Thymus (tissue), 11 donors: ENCODE measurements at regions not wholly inside any gene's neighbourhood (a gene's known extent, or its start where the extent isn't known, plus 50 kb on each side); places are given as distances from the start of the nearest gene placed in this dataset.

ENCODE experiments used
- DNase-seq, 9 donors: peaks; one replicate each; pipeline ENCODE4 v3.0.0-alpha.2; 2013; ENCODE audit warnings: low spot score in 9 of 9, low read depth in 6 of 9, missing footprints in 1 of 9
- H3K27ac ChIP-seq, 2 donors: one replicate each; pipeline ENCODE4 v1.5.1; 2013; ENCODE audit warnings: control low read depth in 1 of 2, low read depth in 1 of 2, low read length in 1 of 2, mild to moderate bottlenecking in 1 of 2, moderate library complexity in 1 of 2
- H3K27me3 ChIP-seq, 2 donors: one replicate each; pipeline ENCODE4 v1.5.1; 2013; ENCODE audit warnings: low read length in 1 of 2; ENCODE audit not compliant: control insufficient read depth in 2 of 2, insufficient read depth in 1 of 2
- H3K36me3 ChIP-seq, 2 donors: one replicate each; pipeline ENCODE4 v1.5.1; 2013; ENCODE audit warnings: low read length in 1 of 2, mild to moderate bottlenecking in 1 of 2, moderate library complexity in 1 of 2; ENCODE audit not compliant: control insufficient read depth in 2 of 2, insufficient read depth in 2 of 2
- H3K4me1 ChIP-seq, 2 donors: one replicate each; pipeline ENCODE4 v1.5.1; 2013; ENCODE audit warnings: low read length in 2 of 2; ENCODE audit not compliant: control insufficient read depth in 2 of 2, insufficient read depth in 2 of 2
- H3K4me3 ChIP-seq, 2 donors: one replicate each; pipeline ENCODE4 v1.5.1; 2013; ENCODE audit warnings: low read length in 2 of 2, control low read depth in 1 of 2, mild to moderate bottlenecking in 1 of 2
- H3K9me3 ChIP-seq, 2 donors: one replicate each; pipeline ENCODE4 v1.5.1; 2013; ENCODE audit warnings: low read length in 1 of 2, mild to moderate bottlenecking in 1 of 2; ENCODE audit not compliant: control insufficient read depth in 2 of 2, insufficient read depth in 1 of 2
- WGBS: extraction: QIAGEN DNeasy Blood & Tissue Kit; methylation state at CpG from one replicate; pipeline ENCODE4 v1.1.7; 2013; 5-methylcytosine and 5-hydroxymethylcytosine counted together
- donor health status: healthy.

DNA sequence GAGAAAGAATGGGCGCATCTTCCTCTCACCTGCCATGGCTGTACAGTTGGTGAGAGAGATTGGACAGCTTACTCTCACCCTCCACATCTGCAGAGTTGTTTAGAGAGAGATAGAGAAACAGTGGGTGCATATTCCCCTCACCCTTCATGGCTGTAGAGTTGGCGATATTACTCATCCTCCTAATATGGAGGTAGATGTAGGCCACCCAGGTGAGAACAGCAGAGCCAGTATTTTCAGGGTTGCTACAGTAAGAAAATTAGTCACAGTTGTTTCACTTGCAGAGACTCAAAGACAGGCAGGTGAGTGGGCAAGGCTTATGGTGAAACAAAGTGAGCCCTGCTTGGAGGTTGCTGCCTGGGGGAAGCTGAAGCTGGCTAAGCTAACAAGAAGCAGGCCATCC lies 65.0 kb upstream of the PFKP start:
- Histone ChIP-seq H3K36me3 (no peaks in the 10 kb centered on the region), H3K4me3 (no peak overlapping the region), H3K27ac (no peak overlapping the region), H3K27me3 (no peaks in the 10 kb centered on the region), H3K9me3 (no peaks in the 10 kb centered on the region), H3K4me1 (no peaks in the 10 kb centered on the region)
- 98% methylated on average over 2 of the region's 2 CpGs for WGBS
- DNase-seq: no peak

DNA sequence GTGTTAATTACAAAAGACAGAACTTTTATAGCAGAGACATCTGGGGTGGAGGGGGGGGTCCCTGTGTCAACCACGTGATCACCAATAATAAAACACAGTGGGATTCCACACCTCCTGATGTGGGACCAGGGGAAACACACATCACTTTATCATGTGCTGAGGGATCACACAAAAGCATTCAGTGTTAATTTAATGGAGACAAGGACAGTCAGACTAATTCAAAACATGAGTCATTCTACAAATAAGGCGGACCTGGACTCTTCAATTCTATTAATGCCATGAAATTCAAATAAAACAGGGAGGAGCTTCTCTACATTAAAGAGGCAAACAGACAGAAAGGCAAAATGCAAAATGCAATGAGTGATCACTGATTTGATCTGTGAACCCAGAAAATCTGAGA lies 67.3 kb upstream of the PFKP start:
- Histone ChIP-seq H3K4me3 (no peak overlapping the region), H3K36me3 (no peaks in the 10 kb centered on the region), H3K27me3 (no peaks in the 10 kb centered on the region), H3K27ac (no peak overlapping the region), H3K9me3 (no peaks in the 10 kb centered on the region), H3K4me1 (no peaks in the 10 kb centered on the region)
- WGBS: 80% methylated on average over 2 of the region's 2 CpGs
- DNase-seq: no peak

DNA sequence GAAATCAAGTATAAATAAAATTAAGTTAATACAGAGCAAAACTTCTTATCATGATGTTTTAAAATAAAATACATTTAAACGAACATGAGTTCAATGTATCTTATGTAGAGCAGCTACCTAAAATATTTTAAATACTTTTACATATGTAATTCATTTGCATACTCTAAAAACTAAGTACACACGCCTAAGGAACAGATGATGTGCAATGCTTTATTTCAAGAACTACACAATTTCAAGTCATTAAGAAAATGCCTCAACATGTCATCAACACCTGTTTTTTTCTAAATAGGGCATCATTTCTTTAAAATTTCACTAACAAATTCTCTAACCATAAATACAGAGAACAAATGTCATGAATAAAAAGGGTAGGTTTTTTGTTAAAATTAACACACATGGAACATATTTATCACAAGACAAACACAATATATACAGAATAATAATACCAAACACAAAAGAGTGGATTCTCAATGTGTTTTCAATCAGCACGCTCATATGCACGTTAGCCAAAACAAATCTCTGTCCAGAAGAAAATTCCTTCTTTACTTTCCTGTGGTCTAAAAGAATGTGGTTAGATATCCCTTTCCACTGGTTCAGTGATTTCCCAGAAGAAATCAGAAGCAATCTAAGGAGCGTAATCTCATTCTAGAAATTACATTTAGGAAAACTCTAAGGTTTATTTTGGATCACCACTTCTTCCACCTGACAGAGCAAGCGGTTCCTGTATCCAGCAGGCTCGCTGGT lies 73.0 kb upstream of the PFKP start:
- H3K27ac ChIP-seq: no peak overlapping the region
- peaks cover 0 to 4% of the 10 kb centered on the region in 2 donors for H3K27me3 ChIP-seq
- 91% methylated on average over 7 of the region's 7 CpGs for WGBS
- no peaks in the 10 kb centered on the region for H3K36me3 ChIP-seq
- H3K4me1 ChIP-seq: no peaks in the 10 kb centered on the region
- H3K9me3 ChIP-seq: peaks cover 2 to 3% of the 10 kb centered on the region in 2 donors
- DNase-seq: no peak
- H3K4me3 ChIP-seq: no peak overlapping the region

DNA sequence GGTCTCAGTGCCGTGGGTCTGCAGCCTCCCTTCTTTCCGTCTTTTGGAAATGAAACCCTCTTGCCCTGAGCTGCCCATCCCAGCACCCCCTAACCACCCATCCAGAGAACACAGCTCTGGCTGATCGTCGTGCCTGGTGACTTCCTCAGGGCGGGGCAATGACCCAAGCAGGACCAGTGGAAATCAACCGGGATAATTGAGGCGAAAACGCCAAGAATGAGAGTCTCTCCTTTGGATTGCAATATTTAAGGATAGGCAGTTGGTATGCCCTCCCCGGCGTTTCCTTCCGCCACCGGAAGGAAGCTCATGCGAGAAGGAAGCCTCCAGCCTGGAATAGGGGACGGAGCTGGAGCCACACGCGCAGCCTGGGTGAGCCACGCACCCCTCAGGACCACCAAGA lies 73.7 kb upstream of the PFKP start:
- H3K9me3 ChIP-seq: peaks cover 2 to 5% of the 10 kb centered on the region in 2 donors
- no peak for DNase-seq
- H3K4me3 ChIP-seq: no peak overlapping the region
- WGBS: 94% methylated on average over 17 of the region's 17 CpGs
- H3K27ac ChIP-seq: no peak overlapping the region
- no peaks in the 10 kb centered on the region for H3K36me3 ChIP-seq
- H3K27me3 ChIP-seq: peaks cover 0 to 6% of the 10 kb centered on the region in 2 donors
- H3K4me1 ChIP-seq: no peaks in the 10 kb centered on the region

DNA sequence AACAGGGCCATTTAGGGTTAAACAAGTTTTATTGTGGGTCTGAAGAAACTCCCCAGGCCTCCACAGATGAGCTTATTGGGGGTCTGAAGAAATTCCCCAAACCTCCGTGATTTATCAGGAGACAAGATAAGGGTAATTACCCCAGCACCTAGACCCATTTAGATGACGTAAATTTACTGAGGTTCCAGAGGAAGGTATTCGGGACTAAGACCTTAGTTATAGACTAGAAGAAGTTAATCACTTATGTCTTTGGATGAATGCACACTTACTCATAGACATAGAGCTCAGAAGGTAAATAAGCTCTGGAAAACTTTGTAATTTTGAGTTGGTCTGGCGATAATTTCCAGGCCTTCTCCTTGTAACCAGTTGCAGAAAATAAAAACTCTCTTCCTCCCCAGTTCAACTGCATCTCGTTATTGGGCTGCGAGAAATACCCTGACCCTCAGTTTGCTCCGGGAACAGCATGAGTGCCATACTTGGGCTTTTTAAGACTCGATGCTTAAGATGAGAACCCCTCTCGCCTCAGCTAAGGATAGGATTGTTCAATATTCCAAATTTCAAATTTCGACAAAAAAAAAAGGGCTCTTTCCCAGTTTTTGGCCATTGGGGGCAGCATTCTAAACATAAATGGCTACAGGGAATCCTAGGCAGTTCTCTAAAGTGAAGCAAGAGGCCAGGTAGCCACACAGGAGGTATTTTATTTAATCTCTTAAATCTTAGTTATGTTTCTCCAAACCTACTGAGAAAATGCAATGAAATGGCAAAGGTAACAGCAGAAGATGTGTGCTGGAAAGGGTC lies 74.7 kb upstream of the PFKP start:
- no peak for DNase-seq
- 85% methylated on average over 10 of the region's 10 CpGs for WGBS
- Histone ChIP-seq H3K9me3 (peaks cover 2 to 5% of the 10 kb centered on the region in 2 donors), H3K27ac (no peak overlapping the region), H3K4me1 (no peaks in the 10 kb centered on the region), H3K4me3 (no peak overlapping the region), H3K36me3 (no peaks in the 10 kb centered on the region), H3K27me3 (peaks cover 0 to 8% of the 10 kb centered on the region in 2 donors)

DNA sequence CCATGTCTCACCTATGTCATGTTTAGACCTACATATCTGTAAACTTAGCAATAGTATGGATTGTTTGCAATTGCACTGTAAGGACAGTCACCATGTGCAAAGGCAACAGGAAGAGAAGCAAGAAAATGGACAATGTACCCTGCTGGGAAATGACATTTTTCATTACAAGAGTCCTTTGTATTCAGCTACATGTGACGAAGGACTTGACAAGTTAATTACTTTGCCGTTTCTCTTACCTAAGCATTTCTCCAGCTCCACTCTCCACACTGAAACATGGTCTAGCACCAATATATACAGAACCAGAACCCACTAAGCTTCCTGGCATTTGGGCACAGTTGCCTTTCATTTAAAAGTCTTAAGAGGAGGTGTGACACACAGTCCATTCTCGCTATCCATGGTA lies 76.6 kb upstream of the PFKP start:
- peaks cover 2 to 13% of the 10 kb centered on the region in 2 donors for H3K27me3 ChIP-seq
- H3K4me3 ChIP-seq: no peak overlapping the region
- H3K36me3 ChIP-seq: no peaks in the 10 kb centered on the region
- no peak overlapping the region for H3K27ac ChIP-seq
- no peaks in the 10 kb centered on the region for H3K4me1 ChIP-seq
- 78% methylated on average over 3 of the region's 3 CpGs for WGBS
- H3K9me3 ChIP-seq: peaks cover 2 to 5% of the 10 kb centered on the region in 2 donors
- no peak for DNase-seq

DNA sequence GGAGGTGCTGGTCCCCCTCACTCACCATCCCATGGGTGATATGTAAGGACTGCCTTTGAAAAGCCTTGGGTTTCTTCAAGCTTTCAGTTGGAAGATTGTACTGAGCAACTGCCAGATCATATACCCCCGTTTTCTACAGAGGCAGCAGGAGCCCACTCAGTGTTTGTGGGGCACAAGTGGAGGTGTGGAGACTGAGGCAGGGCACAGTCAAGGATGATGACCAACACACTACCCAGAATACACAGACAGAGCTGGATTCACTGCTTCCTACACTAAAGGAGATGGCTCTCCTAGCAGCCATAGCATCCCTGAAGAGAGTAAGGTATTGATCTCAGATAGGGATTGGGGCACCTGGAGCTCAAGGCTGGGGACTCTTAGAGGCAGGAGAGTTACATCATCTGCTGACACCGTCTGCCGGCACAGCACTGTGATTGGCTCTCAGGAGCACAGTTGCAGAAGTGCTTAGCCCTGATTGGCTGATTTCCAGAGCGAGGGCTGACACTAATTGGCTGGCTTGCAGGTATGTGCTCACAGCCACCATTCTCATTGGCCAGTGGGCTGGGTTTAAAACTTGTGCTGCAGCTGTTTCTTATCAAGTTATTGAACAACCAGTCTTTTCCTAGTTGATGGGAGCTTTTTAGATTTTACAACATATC lies 77.9 kb upstream of the PFKP start:
- WGBS: 96% methylated on average over 4 of the region's 4 CpGs
- no peak overlapping the region for H3K4me3 ChIP-seq
- no peaks in the 10 kb centered on the region for H3K36me3 ChIP-seq
- no peak overlapping the region for H3K27ac ChIP-seq
- H3K27me3 ChIP-seq: peaks cover 2 to 17% of the 10 kb centered on the region in 2 donors
- no peak for DNase-seq
- H3K4me1 ChIP-seq: no peaks in the 10 kb centered on the region
- H3K9me3 ChIP-seq: peaks cover 2 to 5% of the 10 kb centered on the region in 2 donors

DNA sequence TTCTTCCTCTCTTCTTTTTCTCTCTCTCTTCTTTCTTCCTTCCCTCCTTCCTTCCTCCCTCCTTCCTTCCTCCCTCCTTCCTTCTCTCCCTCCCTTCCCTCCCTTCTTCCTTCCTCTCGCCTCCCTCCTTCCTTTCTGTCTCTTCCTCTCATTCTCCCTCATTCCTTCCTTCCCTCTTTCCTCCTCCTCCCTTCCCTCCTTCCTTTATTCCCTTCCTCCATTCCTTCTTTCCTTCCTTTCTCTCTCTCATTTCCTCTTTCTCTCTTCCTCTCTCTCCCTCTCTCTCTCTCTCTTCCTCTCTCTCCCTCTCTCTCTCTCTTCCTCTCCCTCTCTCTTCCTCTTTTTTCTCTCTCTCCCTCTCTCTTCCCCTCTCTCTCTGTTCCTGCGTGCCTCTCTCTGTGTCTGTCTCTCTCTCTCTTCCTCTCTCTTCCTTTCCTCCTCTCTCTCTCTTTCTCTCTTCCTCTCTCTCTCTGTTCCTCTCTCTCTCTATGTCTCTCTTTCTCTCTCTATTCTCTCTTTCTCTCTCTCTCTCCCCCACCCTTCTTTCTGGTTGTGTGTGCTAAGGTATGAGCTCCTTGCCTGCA lies 80.1 kb upstream of the PFKP start:
- H3K9me3 ChIP-seq: peaks cover 2 to 5% of the 10 kb centered on the region in 2 donors
- no peaks in the 10 kb centered on the region for H3K36me3 ChIP-seq
- no peak overlapping the region for H3K4me3 ChIP-seq
- H3K4me1 ChIP-seq: no peaks in the 10 kb centered on the region
- DNase-seq: no peak
- H3K27me3 ChIP-seq: peaks cover 2 to 16% of the 10 kb centered on the region in 2 donors
- WGBS: 38% methylated on average over 2 of the region's 2 CpGs
- H3K27ac ChIP-seq: no peak overlapping the region

DNA sequence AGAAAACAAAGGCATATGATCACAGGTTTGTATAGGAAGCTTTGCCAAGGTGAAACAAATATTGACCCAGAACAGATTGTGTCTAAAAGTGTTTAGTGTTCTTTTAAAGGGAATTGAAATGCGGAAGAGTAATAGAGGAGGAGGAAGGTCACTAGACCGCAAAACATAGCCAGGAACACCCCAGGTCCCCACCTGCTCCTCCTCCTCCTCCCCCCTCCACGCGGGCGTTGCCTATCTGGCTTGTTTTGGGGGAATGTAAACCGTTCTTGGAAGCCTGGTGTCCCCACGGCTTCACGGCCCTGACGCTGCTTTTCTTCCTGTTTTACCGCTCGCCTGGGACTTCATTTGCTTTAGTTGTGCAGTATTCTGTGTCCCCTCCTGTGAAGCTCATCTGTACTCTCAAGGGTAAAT lies 81.0 kb upstream of the PFKP start:
- H3K4me1 ChIP-seq: no peaks in the 10 kb centered on the region
- 36% methylated on average over 11 of the region's 11 CpGs for WGBS
- H3K27me3 ChIP-seq: peaks cover 2 to 16% of the 10 kb centered on the region in 2 donors
- H3K36me3 ChIP-seq: no peaks in the 10 kb centered on the region
- peaks cover 2 to 5% of the 10 kb centered on the region in 2 donors for H3K9me3 ChIP-seq
- no peak overlapping the region for H3K4me3 ChIP-seq
- no peak for DNase-seq
- no peak overlapping the region for H3K27ac ChIP-seq
